ENCODE measurements at regions not wholly inside any gene's neighbourhood (a gene's known extent, or its start where the extent isn't known, plus 50 kb on each side); places are given as distances from the start of the nearest gene placed in this dataset.
A peak's percentile ranks its signal among the peaks of the same experiment; 100 is the strongest.
"Not testable (repeated sequence)": the region's sequence is repeated elsewhere in the genome, so short reads cannot be mapped to it uniquely, and the experiment has no call there.

GRCh38 chr4:9702019-9702418, 79.4 kb upstream of the DRD5 start:
- not testable (repeated sequence) for DNase-seq (ENCODE audit: low read depth in 1 of 2, low spot score in 1 of 2)

- not testable (repeated sequence) for DNase-seq (ENCODE audit: low read depth in 1 of 2, low spot score in 1 of 2)
Observed at GRCh38 chr4:9702696-9703095, 78.7 kb upstream of the DRD5 start.

- peak; percentile 29 to 42 for DNase-seq (ENCODE audit: low read depth in 1 of 2, low spot score in 1 of 2)
Observed at GRCh38 chr4:9703391-9703790, 78.0 kb upstream of the DRD5 start.

GRCh38 chr4:9704126-9704525, 77.3 kb upstream of the DRD5 start:
- DNase-seq (ENCODE audit: low read depth in 1 of 2, low spot score in 1 of 2) = not testable (repeated sequence)

GRCh38 chr4:9704551-9705332, 76.7 kb upstream of the DRD5 start:
- no peak for DNase-seq (ENCODE audit: low read depth in 1 of 2, low spot score in 1 of 2)

GRCh38 chr4:9707281-9707680, 74.2 kb upstream of the DRD5 start:
- DNase-seq (ENCODE audit: low read depth in 1 of 2, low spot score in 1 of 2) = not testable (repeated sequence)

- DNase-seq (ENCODE audit: low read depth in 1 of 2, low spot score in 1 of 2) = not testable (repeated sequence)
Observed at GRCh38 chr4:9707936-9708335, 73.5 kb upstream of the DRD5 start.

- no peak for DNase-seq (ENCODE audit: low read depth in 1 of 2, low spot score in 1 of 2)
Observed at GRCh38 chr4:9709724-9710123, 71.7 kb upstream of the DRD5 start.

- not testable (repeated sequence) for DNase-seq (ENCODE audit: low read depth in 1 of 2, low spot score in 1 of 2)
Observed at GRCh38 chr4:9715271-9715670, 66.2 kb upstream of the DRD5 start.

- no peak for DNase-seq (ENCODE audit: low read depth in 1 of 2, low spot score in 1 of 2)
Observed at GRCh38 chr4:9716093-9716492, 65.3 kb upstream of the DRD5 start.

GRCh38 chr4:9718246-9718939, 63.0 kb upstream of the DRD5 start:
- not testable (repeated sequence) for DNase-seq (ENCODE audit: low read depth in 1 of 2, low spot score in 1 of 2)

GRCh38 chr4:9722131-9722530, 59.3 kb upstream of the DRD5 start:
- DNase-seq (ENCODE audit: low read depth in 1 of 2, low spot score in 1 of 2) = not testable (repeated sequence)
